ENCODE measurements at regions not wholly inside any gene's neighbourhood (a gene's known extent, or its start where the extent isn't known, plus 50 kb on each side); places are given as distances from the start of the nearest gene placed in this dataset.

DNA sequence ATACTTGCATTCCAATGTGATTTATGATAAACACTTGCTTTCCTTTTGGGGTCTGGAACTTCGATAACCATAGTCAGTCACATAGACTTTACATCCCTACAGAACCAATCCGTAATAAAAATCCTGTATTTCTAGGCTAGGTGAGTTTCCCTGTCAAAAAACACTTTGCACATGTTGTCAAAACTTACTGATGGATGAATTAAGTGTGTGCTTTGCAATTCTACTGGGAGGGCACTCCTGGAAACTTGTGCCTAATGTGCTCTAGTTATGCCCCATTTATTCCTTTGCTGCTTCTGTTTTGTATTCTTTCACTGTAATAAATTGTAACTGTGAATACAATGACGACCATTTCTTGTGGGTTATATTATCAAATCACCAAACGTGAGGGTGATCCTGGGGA is 684.8 kb upstream of the PCDH15 start:
- DNase-seq: no peak

DNA sequence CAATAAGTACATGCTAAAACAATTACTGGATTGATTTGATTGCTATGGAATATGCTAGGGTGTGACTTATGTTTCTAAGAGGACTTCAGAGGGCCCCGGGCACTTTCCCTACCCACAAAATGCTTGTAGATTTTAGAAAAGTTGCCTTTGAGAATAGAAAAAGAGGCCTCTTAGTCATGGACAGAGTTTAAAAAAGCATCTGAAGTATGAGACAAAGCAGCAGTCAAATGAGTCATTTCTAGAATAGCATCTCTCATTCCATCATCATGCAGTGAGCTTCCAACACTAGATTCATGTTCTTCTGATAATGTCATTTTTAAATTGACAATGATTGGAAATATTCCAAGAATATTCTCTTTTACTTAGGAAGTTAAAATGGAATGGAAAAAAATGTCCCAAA is 675.1 kb upstream of the PCDH15 start:
- no peak for DNase-seq

GRCh38 chr10:55474258-55474657 is 673.2 kb upstream of the PCDH15 start:
- DNase-seq: no peak

DNA sequence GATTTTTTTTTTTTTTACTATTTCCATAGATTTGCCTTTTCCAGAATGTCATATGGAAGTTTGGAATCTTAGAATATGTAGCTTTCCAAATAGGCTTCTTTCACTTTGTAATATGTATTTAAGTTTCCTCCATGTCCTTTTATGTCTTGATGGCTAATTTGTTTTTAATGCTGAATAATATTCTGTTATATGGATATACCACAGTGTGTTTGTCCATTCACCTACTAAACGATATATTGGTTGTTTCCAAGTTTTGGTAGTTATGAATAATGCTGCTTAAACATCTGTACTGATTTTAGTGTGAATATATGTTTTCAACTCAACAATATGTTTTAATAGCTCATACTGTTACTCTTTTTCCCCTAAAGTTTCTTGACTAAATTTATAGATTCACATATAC is 669.8 kb upstream of the PCDH15 start:
- no peak for DNase-seq

DNA sequence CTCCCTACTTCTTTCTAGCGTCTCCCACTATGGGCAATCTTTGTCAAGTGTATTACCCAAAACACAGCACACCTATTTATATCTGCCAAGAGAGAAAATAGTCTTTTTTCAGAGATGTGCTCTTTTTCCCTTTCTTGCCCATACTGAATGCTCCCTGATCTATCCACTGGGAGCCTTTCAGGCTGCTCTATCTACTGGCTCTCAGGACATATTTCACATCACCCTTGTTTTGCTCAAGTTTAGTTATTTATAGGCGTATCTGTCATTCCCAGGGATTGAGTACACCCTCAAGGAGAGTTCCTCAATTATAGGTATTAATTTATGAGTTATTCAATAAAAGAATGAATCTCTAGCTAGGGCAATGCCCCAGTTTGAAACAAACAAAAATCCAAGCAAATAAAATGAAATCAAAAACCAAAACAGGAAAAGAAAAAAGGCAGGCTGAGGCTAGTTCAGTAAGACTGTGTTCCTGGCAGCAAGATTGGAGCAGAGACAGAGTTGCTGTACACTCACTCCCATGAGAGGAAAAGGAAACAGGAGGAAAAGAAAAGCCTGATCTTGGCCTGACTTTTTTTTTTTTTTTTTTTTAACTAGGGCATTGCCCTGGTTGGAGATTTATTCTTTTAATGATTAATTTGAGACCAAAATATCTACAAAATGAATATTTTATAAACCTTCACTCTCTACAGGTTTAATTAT is 665.9 kb upstream of the PCDH15 start:
- no peak for DNase-seq

- no peak for DNase-seq
Measured at GRCh38 chr10:55464083-55464482, 663.1 kb upstream of the PCDH15 start.

DNA sequence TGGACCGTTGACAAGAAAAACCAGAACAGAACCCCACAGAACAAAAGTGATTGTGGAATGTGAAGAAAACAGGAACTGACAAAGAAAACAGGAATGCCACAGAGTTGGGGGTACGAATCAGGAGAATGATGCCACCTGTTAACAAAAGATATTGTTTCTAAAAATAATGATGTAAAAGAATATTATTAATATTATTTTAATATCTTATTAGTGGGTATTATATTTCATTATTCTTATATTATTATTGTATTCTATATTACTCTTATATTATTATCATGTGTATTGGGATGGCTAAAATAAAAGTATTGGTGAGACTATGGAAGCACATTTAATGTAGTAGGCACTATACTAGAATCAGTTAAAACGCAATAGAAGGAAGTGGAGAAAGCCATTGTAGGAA is 659.0 kb upstream of the PCDH15 start:
- no peak for DNase-seq

DNA sequence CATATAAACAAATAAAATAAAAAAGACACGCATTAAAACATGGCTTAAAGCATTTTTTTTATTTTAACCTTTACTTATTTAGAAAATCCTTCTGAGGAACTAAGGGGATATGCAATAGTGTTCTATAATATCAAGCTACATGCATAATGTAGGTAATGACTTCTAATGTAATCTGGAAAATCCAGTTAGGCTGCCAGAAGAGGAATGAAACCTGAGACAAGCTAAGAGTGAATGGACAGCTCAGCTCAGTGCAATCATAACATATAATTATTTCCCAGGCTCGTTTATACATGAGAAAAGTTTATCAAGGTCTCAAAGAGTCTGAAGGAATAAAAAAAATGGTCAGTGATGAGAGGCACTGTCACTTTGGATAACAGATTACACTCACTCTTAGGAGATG is 649.0 kb upstream of the PCDH15 start:
- DNase-seq: no peak

DNA sequence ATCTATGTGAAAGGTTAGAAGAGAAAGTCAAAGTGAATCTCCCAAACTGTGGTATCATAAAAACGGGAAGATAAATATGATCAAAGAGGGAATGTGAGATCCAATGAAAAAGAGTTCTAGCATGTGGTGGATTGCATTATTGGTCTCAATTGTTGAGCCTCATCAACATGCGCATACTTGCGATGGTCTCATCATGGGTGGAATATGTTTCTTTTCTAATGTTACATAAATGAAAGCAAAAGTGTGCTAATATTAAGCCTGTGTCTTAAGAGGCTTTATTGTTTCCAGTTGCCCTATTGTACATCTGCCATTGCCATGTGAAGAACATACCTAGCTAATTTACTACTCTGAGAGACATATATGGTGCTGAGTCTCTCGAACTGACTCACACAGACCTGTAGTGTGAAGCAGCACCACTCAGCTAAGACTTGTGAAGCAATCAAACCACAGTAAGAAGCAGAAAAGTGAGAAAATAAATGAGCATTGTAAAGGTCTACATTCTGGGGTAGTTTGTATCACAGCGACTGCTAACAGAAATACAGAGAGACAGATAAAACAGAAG is 645.5 kb upstream of the PCDH15 start:
- no peak for DNase-seq

DNA sequence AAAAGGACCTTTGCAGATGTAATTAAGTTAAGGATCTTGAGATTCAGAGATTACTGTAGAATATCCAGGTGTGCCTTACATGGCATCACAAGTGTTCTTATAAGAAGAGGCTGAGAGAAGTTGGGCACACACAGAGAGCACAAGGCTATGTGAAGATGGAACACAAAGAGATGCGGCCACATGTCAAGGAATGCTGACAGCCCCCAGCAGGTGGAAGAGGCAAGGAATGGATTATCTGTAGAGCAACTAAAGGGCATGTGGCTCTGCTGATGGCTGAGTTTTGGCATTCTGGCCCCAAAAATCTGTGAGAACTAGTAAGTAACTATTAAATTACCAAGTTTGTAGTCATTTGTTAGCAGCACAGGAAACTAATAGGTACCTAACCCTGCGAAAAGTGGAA is 640.7 kb upstream of the PCDH15 start:
- no peak for DNase-seq

- DNase-seq: no peak
Measured at GRCh38 chr10:55426138-55426537, 625.1 kb upstream of the PCDH15 start.

GRCh38 chr10:55410415-55410885 is 609.4 kb upstream of the PCDH15 start:
- peak; percentile 78 for DNase-seq

DNA sequence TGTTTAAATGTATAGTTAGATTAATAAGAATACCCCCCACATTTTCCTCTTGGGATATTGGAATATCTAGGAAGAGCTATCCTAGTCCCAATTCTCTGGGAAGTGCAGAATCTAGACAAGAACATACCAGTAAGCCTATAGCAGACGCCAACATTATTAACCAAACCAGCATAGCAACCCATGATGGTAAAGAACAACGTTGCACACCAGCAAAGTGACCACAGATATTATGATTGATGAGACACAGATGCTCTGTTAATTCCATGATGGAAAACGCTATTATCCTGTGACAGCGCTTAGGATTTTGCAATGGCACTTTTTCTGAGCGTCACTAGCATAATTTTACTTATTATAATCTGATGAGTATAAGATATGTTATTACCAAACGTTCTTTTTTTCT is 603.1 kb upstream of the PCDH15 start:
- no peak for DNase-seq

GRCh38 chr10:55400075-55400849 is 599.2 kb upstream of the PCDH15 start:
- DNase-seq: no peak

DNA sequence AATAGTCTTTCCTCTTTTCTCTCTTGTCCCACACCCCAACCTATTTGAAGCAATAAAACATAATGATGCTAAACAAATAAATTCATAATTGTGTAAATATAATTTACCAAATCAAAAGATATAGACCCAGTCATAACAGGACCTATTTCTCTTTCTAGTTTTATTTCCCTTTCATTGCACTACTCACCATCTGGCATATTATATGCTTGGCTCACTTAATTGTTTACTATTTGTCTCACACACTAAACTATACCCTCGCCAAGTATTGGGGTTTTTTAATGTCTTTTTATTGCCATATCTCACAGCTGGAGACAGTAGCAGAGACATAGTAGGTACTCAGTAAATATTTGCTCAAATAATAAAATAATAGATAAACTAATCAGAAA is 597.5 kb upstream of the PCDH15 start:
- DNase-seq: no peak

DNA sequence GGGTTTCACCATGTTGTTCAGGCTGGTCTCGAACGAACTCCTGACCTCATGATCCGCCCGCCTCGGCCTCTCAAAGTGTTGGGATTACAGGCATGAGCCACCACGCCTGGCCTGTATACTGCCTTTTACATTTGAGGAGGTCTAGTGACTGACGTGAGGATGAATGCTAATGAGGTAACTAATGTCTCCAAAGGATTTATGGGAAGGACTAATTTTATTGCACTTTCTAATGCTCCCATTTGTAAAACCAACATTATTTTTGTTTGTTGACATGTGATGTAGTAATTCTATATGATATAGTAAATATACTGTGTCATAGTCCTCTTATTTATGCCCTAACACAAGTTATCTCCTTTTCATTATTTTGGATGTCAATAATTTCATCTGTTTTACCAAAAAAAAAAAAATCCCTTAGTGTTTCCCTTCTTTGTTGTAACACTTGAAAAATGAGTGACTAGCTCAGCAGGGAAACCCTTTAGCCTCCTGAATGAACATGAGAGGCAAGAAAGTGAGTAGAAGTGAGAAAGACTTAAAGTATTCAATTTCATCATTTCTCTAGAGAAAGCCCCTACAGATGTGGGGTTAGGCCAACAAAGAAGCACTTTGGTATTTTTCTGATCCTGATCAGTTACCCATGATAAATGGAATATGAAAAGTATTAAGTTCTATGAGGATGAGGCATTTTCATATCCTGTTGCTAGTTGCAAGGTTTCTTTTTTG is 596.9 kb upstream of the PCDH15 start:
- DNase-seq: no peak

- no peak for DNase-seq
Measured at GRCh38 chr10:55378196-55378595, 577.2 kb upstream of the PCDH15 start.

- no peak for DNase-seq
Measured at GRCh38 chr10:55374917-55375316, 573.9 kb upstream of the PCDH15 start.

DNA sequence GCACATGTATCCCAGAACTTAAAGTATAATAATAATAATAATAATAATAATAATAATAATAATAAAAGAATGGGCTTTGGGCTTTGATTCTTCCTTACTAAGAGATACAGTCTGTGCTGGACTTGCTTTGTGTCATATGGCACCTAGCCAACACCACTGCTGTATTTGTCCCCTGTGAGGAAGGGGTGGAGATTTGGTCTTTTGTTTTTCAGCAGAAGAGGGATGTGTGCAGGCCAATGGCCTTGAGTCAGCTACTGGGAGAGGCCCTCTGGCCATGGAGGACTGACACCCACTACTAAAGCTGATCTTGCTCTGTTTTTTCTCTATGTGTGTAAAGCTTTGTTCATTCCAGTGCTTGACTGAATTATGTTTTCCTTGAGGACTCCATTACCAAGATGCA is 573.0 kb upstream of the PCDH15 start:
- no peak for DNase-seq

GRCh38 chr10:55369670-55370420 is 568.8 kb upstream of the PCDH15 start:
- peak; percentile 6 for DNase-seq

DNA sequence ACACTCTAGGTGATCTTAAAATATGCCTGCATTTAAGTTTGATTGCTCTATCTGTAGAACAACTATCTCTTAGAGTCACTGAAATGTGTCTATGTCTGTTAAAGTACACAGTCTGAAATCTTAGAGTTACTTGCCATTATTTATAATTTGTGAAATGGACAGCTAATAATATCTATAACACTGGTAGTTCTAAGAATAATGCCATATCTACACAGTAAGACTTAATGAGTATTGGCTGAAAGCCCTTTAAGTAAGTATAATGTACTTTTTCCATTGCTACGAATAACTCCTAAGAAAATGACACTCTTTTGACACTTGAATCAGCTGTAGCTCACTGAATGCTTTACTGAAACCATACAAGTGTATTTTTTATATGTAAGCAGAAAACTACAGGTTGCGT is 567.4 kb upstream of the PCDH15 start:
- no peak for DNase-seq

- no peak for DNase-seq
Measured at GRCh38 chr10:55367555-55367954, 566.5 kb upstream of the PCDH15 start.

GRCh38 chr10:55358539-55358938 is 557.5 kb upstream of the PCDH15 start:
- no peak for DNase-seq
